ENCODE measurements at regions not wholly inside any gene's neighbourhood (a gene's known extent, or its start where the extent isn't known, plus 50 kb on each side); places are given as distances from the start of the nearest gene placed in this dataset.

GRCh38 chr4:181216501-181216900 is 1026.7 kb upstream of the TENM3 start:
- TF ChIP-seq CTCF (IDR thresholded peaks at IDR 0.05 in 4 of 5, conservative IDR thresholded peaks at IDR 0.05 in 1 of 5) (no peak), POLR2A (IDR thresholded peaks at IDR 0.05) (no peak)
- no peak overlapping the region for H3K27ac ChIP-seq

GRCh38 chr4:181219783-181220416 is 1023.3 kb upstream of the TENM3 start:
- Histone ChIP-seq H3K27me3 (no peaks in the 10 kb centered on the region), H3K4me3 (no peak overlapping the region), H3K27ac (no peak overlapping the region), H3K9me3 (no peaks in the 10 kb centered on the region), H3K36me3 (no peaks in the 10 kb centered on the region), H3K4me1 (no peaks in the 10 kb centered on the region)
- intact Hi-C loops (cut with DNase I; ENCODE audit: low total_unique reads) (no loop called here), in situ Hi-C loops (cut with MboI; ENCODE audit: low sequenced_read_pairs in 4 of 4) (no loop called here)
- DNase-seq (no peak), ATAC-seq (no peak)
- TF ChIP-seq CTCF (IDR thresholded peaks at IDR 0.05 in 4 of 5, conservative IDR thresholded peaks at IDR 0.05 in 1 of 5) (no peak), POLR2A (IDR thresholded peaks at IDR 0.05) (no peak)

More at GRCh38 chr4:181216501-181216900, 1026.7 kb upstream of the TENM3 start:
- ATAC-seq, result no peak
- H3K9me3 ChIP-seq, result no peaks in the 10 kb centered on the region
- no peak for DNase-seq
- H3K4me1 ChIP-seq, result no peaks in the 10 kb centered on the region
- intact Hi-C loops (cut with DNase I; ENCODE audit: low total_unique reads) (no loop called here), in situ Hi-C loops (cut with MboI; ENCODE audit: low sequenced_read_pairs in 4 of 4) (no loop called here)
- H3K4me3 ChIP-seq, result no peak overlapping the region
- no peaks in the 10 kb centered on the region for H3K27me3 ChIP-seq
- no peaks in the 10 kb centered on the region for H3K36me3 ChIP-seq

- intact Hi-C loops (cut with DNase I; ENCODE audit: low total_unique reads) (no loop called here), in situ Hi-C loops (cut with MboI; ENCODE audit: low sequenced_read_pairs in 4 of 4) (no loop called here)
- Histone ChIP-seq H3K9me3 (no peaks in the 10 kb centered on the region), H3K4me3 (no peak overlapping the region), H3K4me1 (no peaks in the 10 kb centered on the region), H3K27me3 (no peaks in the 10 kb centered on the region), H3K27ac (no peak overlapping the region), H3K36me3 (no peaks in the 10 kb centered on the region)
- DNase-seq, result no peak
- TF ChIP-seq POLR2A (IDR thresholded peaks at IDR 0.05) (no peak), CTCF (IDR thresholded peaks at IDR 0.05 in 4 of 5, conservative IDR thresholded peaks at IDR 0.05 in 1 of 5) (no peak)
- no peak for ATAC-seq
These were observed 1018.4 kb upstream of the TENM3 start for GRCh38 chr4:181224852-181225251.

- no peak for TF ChIP-seq POLR2A (IDR thresholded peaks at IDR 0.05)
- no peak for TF ChIP-seq CTCF (IDR thresholded peaks at IDR 0.05 in 4 of 5, conservative IDR thresholded peaks at IDR 0.05 in 1 of 5)
- in situ Hi-C loops (cut with MboI; ENCODE audit: low sequenced_read_pairs in 4 of 4), result no loop called here
These were observed 1017.5 kb upstream of the TENM3 start for GRCh38 chr4:181225616-181226261.

More at GRCh38 chr4:181225616-181226261, 1017.5 kb upstream of the TENM3 start:
- intact Hi-C loops (cut with DNase I; ENCODE audit: low total_unique reads), result no loop called here
- H3K27ac ChIP-seq, result no peak overlapping the region
- no peak for DNase-seq
- no peak overlapping the region for H3K4me3 ChIP-seq
- H3K9me3 ChIP-seq, result no peaks in the 10 kb centered on the region
- no peak for ATAC-seq
- no peaks in the 10 kb centered on the region for H3K27me3 ChIP-seq
- no peaks in the 10 kb centered on the region for H3K4me1 ChIP-seq
- no peaks in the 10 kb centered on the region for H3K36me3 ChIP-seq

Measured in gastrocnemius medialis (tissue), 4 donors.